ENCODE measurements at regions not wholly inside any gene's neighbourhood (a gene's known extent, or its start where the extent isn't known, plus 50 kb on each side); places are given as distances from the start of the nearest gene placed in this dataset.

DNA sequence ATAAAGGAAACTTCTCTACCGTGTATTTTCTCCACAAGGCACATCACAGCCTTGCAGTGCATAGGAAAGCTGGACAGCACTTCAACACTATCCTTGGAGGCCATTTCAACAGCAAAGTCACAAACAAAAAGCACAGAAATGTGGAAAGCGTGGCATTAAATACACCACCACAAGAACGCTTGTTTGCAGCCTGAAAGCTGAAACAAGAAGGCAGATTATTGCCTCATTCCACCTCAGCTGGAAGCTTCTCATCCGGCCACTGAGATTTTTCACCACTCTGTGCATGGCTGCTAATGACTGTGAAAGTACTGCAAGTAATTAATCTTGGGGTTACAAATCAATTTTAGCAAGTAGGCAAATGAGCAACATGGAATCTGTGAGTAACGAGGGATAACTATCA, 50.9 kb upstream of the GALNT2 start:
- TF ChIP-seq POLR2A (IDR thresholded peaks at IDR 0.05; ENCODE audit: extremely low read depth, insufficient read length) (no peak), CTCF (IDR thresholded peaks at IDR 0.05; ENCODE audit: low read depth, low read length) (no peak), MYC (IDR thresholded peaks at IDR 0.05; ENCODE audit: low read depth, low read length) (no peak)
- TF ChIP-seq, protein P1, sequence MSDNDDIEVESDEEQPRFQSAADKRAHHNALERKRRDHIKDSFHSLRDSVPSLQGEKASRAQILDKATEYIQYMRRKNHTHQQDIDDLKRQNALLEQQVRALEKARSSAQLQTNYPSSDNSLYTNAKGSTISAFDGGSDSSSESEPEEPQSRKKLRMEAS (IDR thresholded peaks at IDR 0.05; ENCODE audit: low read depth, low read length): no peak

All from NB4 (cell line).